ENCODE measurements at regions not wholly inside any gene's neighbourhood (a gene's known extent, or its start where the extent isn't known, plus 50 kb on each side); places are given as distances from the start of the nearest gene placed in this dataset.

GRCh38 chr4:18538121-18538520, 516.6 kb upstream of the LCORL start:
- Mint-ChIP-seq H3K9me3 (peaks cover 5 to 6% of the 10 kb centered on the region in 2 donors), H3K27me3 (no peaks in the 10 kb centered on the region), H3K36me3 (ENCODE audit: insufficient read depth) (no peaks in the 10 kb centered on the region), H3K4me3 (no peak overlapping the region), H3K27ac (no peak overlapping the region), H3K4me1 (ENCODE audit: low read depth in 2 of 2) (no peaks in the 10 kb centered on the region)
- DNase-seq, result no peak
- ATAC-seq (replicated peaks), result no peak

- DNase-seq (no peak), ATAC-seq (replicated peaks) (no peak)
- Mint-ChIP-seq H3K4me3 (no peak overlapping the region), H3K36me3 (ENCODE audit: insufficient read depth) (no peaks in the 10 kb centered on the region), H3K27me3 (no peaks in the 10 kb centered on the region), H3K27ac (no peak overlapping the region), H3K4me1 (ENCODE audit: low read depth in 2 of 2) (no peaks in the 10 kb centered on the region), H3K9me3 (peaks cover 5 to 6% of the 10 kb centered on the region in 2 donors)
These were observed 514.9 kb upstream of the LCORL start for GRCh38 chr4:18536428-18536827.

- H3K36me3 Mint-ChIP-seq (ENCODE audit: insufficient read depth), result no peaks in the 10 kb centered on the region
- H3K9me3 Mint-ChIP-seq, result peaks cover 5 to 6% of the 10 kb centered on the region in 2 donors
- H3K4me3 Mint-ChIP-seq, result no peak overlapping the region
- DNase-seq (no peak), ATAC-seq (replicated peaks) (no peak)
- no peaks in the 10 kb centered on the region for H3K27me3 Mint-ChIP-seq
- no peaks in the 10 kb centered on the region for H3K4me1 Mint-ChIP-seq (ENCODE audit: low read depth in 2 of 2)
- no peak overlapping the region for H3K27ac Mint-ChIP-seq
These were observed 514.4 kb upstream of the LCORL start for GRCh38 chr4:18535948-18536347.

- Mint-ChIP-seq H3K36me3 (ENCODE audit: insufficient read depth) (no peaks in the 10 kb centered on the region), H3K9me3 (peaks cover 5 to 6% of the 10 kb centered on the region in 2 donors), H3K27me3 (no peaks in the 10 kb centered on the region), H3K27ac (no peak overlapping the region), H3K4me1 (ENCODE audit: low read depth in 2 of 2) (no peaks in the 10 kb centered on the region), H3K4me3 (no peak overlapping the region)
- DNase-seq, result no peak
- ATAC-seq (replicated peaks), result no peak
These were observed 511.8 kb upstream of the LCORL start for GRCh38 chr4:18533262-18533775.

- ATAC-seq (replicated peaks), result no peak
- Mint-ChIP-seq H3K36me3 (ENCODE audit: insufficient read depth) (no peaks in the 10 kb centered on the region), H3K27ac (no peak overlapping the region), H3K4me3 (no peak overlapping the region), H3K27me3 (no peaks in the 10 kb centered on the region), H3K4me1 (ENCODE audit: low read depth in 2 of 2) (no peaks in the 10 kb centered on the region), H3K9me3 (peaks cover 5 to 6% of the 10 kb centered on the region in 2 donors)
- no peak for DNase-seq
These were observed 510.2 kb upstream of the LCORL start for GRCh38 chr4:18531731-18532130.

- Mint-ChIP-seq H3K9me3 (no peaks in the 10 kb centered on the region), H3K4me3 (no peak overlapping the region), H3K36me3 (ENCODE audit: insufficient read depth) (no peaks in the 10 kb centered on the region), H3K27me3 (no peaks in the 10 kb centered on the region), H3K27ac (no peak overlapping the region), H3K4me1 (ENCODE audit: low read depth in 2 of 2) (no peaks in the 10 kb centered on the region)
- ATAC-seq (replicated peaks) (no peak), DNase-seq (no peak)
These were observed 507.9 kb upstream of the LCORL start for GRCh38 chr4:18529482-18529881.

GRCh38 chr4:18524667-18525066, 503.1 kb upstream of the LCORL start:
- Mint-ChIP-seq H3K4me3 (no peak overlapping the region), H3K36me3 (ENCODE audit: insufficient read depth) (no peaks in the 10 kb centered on the region), H3K4me1 (ENCODE audit: low read depth in 2 of 2) (no peaks in the 10 kb centered on the region), H3K27ac (no peak overlapping the region), H3K9me3 (no peaks in the 10 kb centered on the region), H3K27me3 (no peaks in the 10 kb centered on the region)
- ATAC-seq (replicated peaks) (no peak), DNase-seq (no peak)

- ATAC-seq (replicated peaks), result no peak
- Mint-ChIP-seq H3K36me3 (ENCODE audit: insufficient read depth) (no peaks in the 10 kb centered on the region), H3K27ac (no peak overlapping the region), H3K4me3 (no peak overlapping the region), H3K27me3 (no peaks in the 10 kb centered on the region), H3K4me1 (ENCODE audit: low read depth in 2 of 2) (no peaks in the 10 kb centered on the region), H3K9me3 (peaks cover 4 to 6% of the 10 kb centered on the region in 2 donors)
- DNase-seq, result no peak
These were observed 496.5 kb upstream of the LCORL start for GRCh38 chr4:18518098-18518497.

- no peak overlapping the region for H3K27ac Mint-ChIP-seq
- peaks cover 4 to 6% of the 10 kb centered on the region in 2 donors for H3K9me3 Mint-ChIP-seq
- H3K4me3 Mint-ChIP-seq, result no peak overlapping the region
- H3K4me1 Mint-ChIP-seq (ENCODE audit: low read depth in 2 of 2), result no peaks in the 10 kb centered on the region
- no peaks in the 10 kb centered on the region for H3K27me3 Mint-ChIP-seq
- no peak for ATAC-seq (replicated peaks)
- no peak for DNase-seq
- H3K36me3 Mint-ChIP-seq (ENCODE audit: insufficient read depth), result no peaks in the 10 kb centered on the region
These were observed 492.3 kb upstream of the LCORL start for GRCh38 chr4:18513861-18514260.

GRCh38 chr4:18512718-18513117, 491.2 kb upstream of the LCORL start:
- Mint-ChIP-seq H3K9me3 (peaks cover 4 to 6% of the 10 kb centered on the region in 2 donors), H3K4me3 (no peak overlapping the region)
- ATAC-seq (replicated peaks), result no peak

GRCh38 chr4:18511727-18512126, 490.2 kb upstream of the LCORL start:
- DNase-seq (no peak), ATAC-seq (replicated peaks) (no peak)
- Mint-ChIP-seq H3K36me3 (ENCODE audit: insufficient read depth) (no peaks in the 10 kb centered on the region), H3K4me3 (no peak overlapping the region), H3K4me1 (ENCODE audit: low read depth in 2 of 2) (no peaks in the 10 kb centered on the region), H3K27ac (no peak overlapping the region), H3K9me3 (peaks cover 4 to 6% of the 10 kb centered on the region in 2 donors), H3K27me3 (no peaks in the 10 kb centered on the region)

More at GRCh38 chr4:18512718-18513117, 491.2 kb upstream of the LCORL start:
- H3K36me3 Mint-ChIP-seq (ENCODE audit: insufficient read depth), result no peaks in the 10 kb centered on the region
- no peak for DNase-seq
- no peaks in the 10 kb centered on the region for H3K27me3 Mint-ChIP-seq
- no peaks in the 10 kb centered on the region for H3K4me1 Mint-ChIP-seq (ENCODE audit: low read depth in 2 of 2)
- H3K27ac Mint-ChIP-seq, result no peak overlapping the region

GRCh38 chr4:18508786-18509185, 487.2 kb upstream of the LCORL start:
- DNase-seq (no peak), ATAC-seq (replicated peaks) (no peak)
- no peaks in the 10 kb centered on the region for H3K4me1 Mint-ChIP-seq (ENCODE audit: low read depth in 2 of 2)
- no peaks in the 10 kb centered on the region for H3K27me3 Mint-ChIP-seq
- H3K27ac Mint-ChIP-seq, result no peak overlapping the region
- H3K36me3 Mint-ChIP-seq (ENCODE audit: insufficient read depth), result no peaks in the 10 kb centered on the region
- no peaks in the 10 kb centered on the region for H3K9me3 Mint-ChIP-seq
- H3K4me3 Mint-ChIP-seq, result no peak overlapping the region

GRCh38 chr4:18480928-18481327, 459.4 kb upstream of the LCORL start:
- DNase-seq, result no peak
- no peaks in the 10 kb centered on the region for H3K36me3 Mint-ChIP-seq (ENCODE audit: insufficient read depth)
- H3K4me1 Mint-ChIP-seq (ENCODE audit: low read depth in 2 of 2), result no peaks in the 10 kb centered on the region
- ATAC-seq (replicated peaks), result no peak
- no peak overlapping the region for H3K27ac Mint-ChIP-seq
- H3K27me3 Mint-ChIP-seq, result peaks cover 0 to 10% of the 10 kb centered on the region in 2 donors
- peaks cover 1 to 17% of the 10 kb centered on the region in 2 donors for H3K9me3 Mint-ChIP-seq
- H3K4me3 Mint-ChIP-seq, result no peak overlapping the region

- DNase-seq (no peak), ATAC-seq (replicated peaks) (no peak)
- Mint-ChIP-seq H3K27me3 (peaks cover 0 to 10% of the 10 kb centered on the region in 2 donors), H3K27ac (no peak overlapping the region), H3K9me3 (peaks cover 1 to 17% of the 10 kb centered on the region in 2 donors), H3K4me3 (no peak overlapping the region), H3K36me3 (ENCODE audit: insufficient read depth) (no peaks in the 10 kb centered on the region), H3K4me1 (ENCODE audit: low read depth in 2 of 2) (no peaks in the 10 kb centered on the region)
These were observed 458.8 kb upstream of the LCORL start for GRCh38 chr4:18480342-18480741.

GRCh38 chr4:18479825-18480224, 458.3 kb upstream of the LCORL start:
- no peak for ATAC-seq (replicated peaks)
- Mint-ChIP-seq H3K4me1 (ENCODE audit: low read depth in 2 of 2) (no peaks in the 10 kb centered on the region), H3K9me3 (peaks cover 1 to 12% of the 10 kb centered on the region in 2 donors), H3K27me3 (peaks cover 0 to 10% of the 10 kb centered on the region in 2 donors), H3K27ac (no peak overlapping the region), H3K36me3 (ENCODE audit: insufficient read depth) (no peaks in the 10 kb centered on the region), H3K4me3 (no peak overlapping the region)
- DNase-seq, result no peak

Data from effector memory CD8-positive, alpha-beta T cell (primary cell).